22Rv1 (cell line): ENCODE measurements at regions not wholly inside any gene's neighbourhood (a gene's known extent, or its start where the extent isn't known, plus 50 kb on each side); places are given as distances from the start of the nearest gene placed in this dataset.

Experiments
- CTCF ChIP-seq: fragments of 450-650 bp; IDR thresholded peaks from 2 replicates; pipeline ENCODE4 v1.5.1; 2017; ENCODE audit warnings: mild to moderate bottlenecking
- ZFX ChIP-seq: fragments of 450-650 bp; IDR thresholded peaks from 2 replicates; pipeline ENCODE4 v1.6.1; 2017; ENCODE audit warnings: antibody characterized with exemption, borderline replicate concordance

- TF ChIP-seq CTCF (peak; percentile 44), ZFX (no peak)
Observed at GRCh38 chr14:71166180-71166837, 259.1 kb downstream of the PCNX1 start.
